DND-41 (cell line): ENCODE measurements at regions not wholly inside any gene's neighbourhood (a gene's known extent, or its start where the extent isn't known, plus 50 kb on each side); places are given as distances from the start of the nearest gene placed in this dataset.

Source experiments
- ATAC-seq: fragments of 200-7000 bp; cut with Tn5 transposase; 3 replicates; pipeline ENCODE4 v1.9.1; 2021; ENCODE audit warnings: low read depth; ENCODE audit not compliant: insufficient read depth
- DNase-seq: peaks from one replicate; pipeline ENCODE4 v3.0.0-alpha.2; 2020
- H2AFZ ChIP-seq: 2 replicates; pipeline ENCODE4 v1.6.0; 2012; ENCODE audit warnings: low read depth, low read length
- H3K27ac ChIP-seq: 2 replicates; pipeline ENCODE4 v1.5.1; 2012; ENCODE audit warnings: low read length, inconsistent platforms
- H3K27me3 ChIP-seq: fragments of 200-600 bp; sonication (generic); 2 replicates; pipeline ENCODE4 v1.6.0; 2012; ENCODE audit warnings: low read length, mild to moderate bottlenecking, inconsistent platforms; ENCODE audit not compliant: insufficient read depth, poor library complexity
- H3K36me3 ChIP-seq: 2 replicates; pipeline ENCODE4 v1.5.1; 2012; ENCODE audit warnings: low read length, inconsistent platforms; ENCODE audit not compliant: insufficient read depth
- H3K4me1 ChIP-seq: 2 replicates; pipeline ENCODE4 v1.5.1; 2012; ENCODE audit warnings: mild to moderate bottlenecking, low read length; ENCODE audit not compliant: insufficient read depth
- H3K4me2 ChIP-seq: 2 replicates; pipeline ENCODE4 v1.6.0; 2012; ENCODE audit warnings: mild to moderate bottlenecking, moderate library complexity, low read length, inconsistent platforms; ENCODE audit not compliant: insufficient read depth
- H3K4me3 ChIP-seq, 2 experiments: fragments of 200-600 bp in 1 of 2; shearing (Covaris generic) in 1 of 2; 2 replicates each; pipeline ENCODE4 v1.5.1; 2012 to 2016; ENCODE audit warnings: inconsistent platforms in 2 of 2, low read length in 2 of 2, mild to moderate bottlenecking in 2 of 2, low read depth in 1 of 2, moderate library complexity in 1 of 2
- H3K79me2 ChIP-seq: 2 replicates; pipeline ENCODE4 v1.6.0; 2012; ENCODE audit warnings: low read length, inconsistent platforms; ENCODE audit not compliant: insufficient read depth
- H3K9ac ChIP-seq: 2 replicates; pipeline ENCODE4 v1.6.0; 2012; ENCODE audit warnings: low read depth, mild to moderate bottlenecking, inconsistent platforms, low read length, moderate library complexity
- H3K9me3 ChIP-seq: 2 replicates; pipeline ENCODE4 v1.5.1; 2012; ENCODE audit warnings: low read length, moderate library complexity, mild to moderate bottlenecking, inconsistent platforms; ENCODE audit not compliant: insufficient read depth, severe bottlenecking
- H4K20me1 ChIP-seq: 2 replicates; pipeline ENCODE4 v1.6.0; 2012; ENCODE audit warnings: low read length; ENCODE audit not compliant: insufficient read depth
- EZH2 ChIP-seq: IDR thresholded peaks from 3 replicates; pipeline ENCODE4 v1.6.1; 2012; ENCODE audit warnings: borderline replicate concordance, low read depth, mild to moderate bottlenecking, moderate library complexity, low read length, inconsistent platforms; ENCODE audit not compliant: severe bottlenecking
- TF ChIP-seq, protein P1 (sequence below): IDR thresholded peaks from 2 replicates; pipeline ENCODE4 v1.5.1; 2012; ENCODE audit warnings: borderline replicate concordance, low read length, moderate library complexity, mild to moderate bottlenecking; ENCODE audit not compliant: poor library complexity, severe bottlenecking; ENCODE audit errors: extremely low read depth

DNA sequence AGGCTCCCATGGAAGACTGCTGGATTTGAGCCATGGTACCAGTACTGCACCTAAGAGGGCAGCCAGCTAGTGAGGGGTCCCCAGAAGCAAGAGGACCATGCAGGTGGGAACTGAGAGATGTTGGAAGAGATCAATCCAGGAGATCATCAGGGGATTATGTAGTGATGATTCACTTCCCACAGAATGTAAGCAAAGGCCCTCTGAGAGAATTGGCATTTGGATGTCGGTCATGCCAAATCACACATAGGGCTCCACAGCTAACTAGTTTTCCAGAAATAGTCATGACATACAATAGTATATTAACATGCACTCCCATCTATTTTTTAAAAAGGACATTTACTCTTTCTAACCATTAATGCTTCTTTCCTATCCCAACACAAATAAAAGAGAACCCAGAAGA is 112.5 kb downstream of the RASGEF1B start:
- Histone ChIP-seq H3K4me1 (no peaks in the 10 kb centered on the region), H3K9ac (no peak overlapping the region), H3K4me2 (no peak overlapping the region), H3K36me3 (no peaks in the 10 kb centered on the region), H3K9me3 (no peaks in the 10 kb centered on the region), H2AFZ (no peak overlapping the region), H3K79me2 (no peaks in the 10 kb centered on the region), H4K20me1 (no peaks in the 10 kb centered on the region), H3K4me3 (no peak overlapping the region), H3K27ac (no peak overlapping the region), H3K27me3 (peaks cover 4% of the 10 kb centered on the region)
- ATAC-seq = no peak
- DNase-seq = no peak
- TF ChIP-seq, protein P1, sequence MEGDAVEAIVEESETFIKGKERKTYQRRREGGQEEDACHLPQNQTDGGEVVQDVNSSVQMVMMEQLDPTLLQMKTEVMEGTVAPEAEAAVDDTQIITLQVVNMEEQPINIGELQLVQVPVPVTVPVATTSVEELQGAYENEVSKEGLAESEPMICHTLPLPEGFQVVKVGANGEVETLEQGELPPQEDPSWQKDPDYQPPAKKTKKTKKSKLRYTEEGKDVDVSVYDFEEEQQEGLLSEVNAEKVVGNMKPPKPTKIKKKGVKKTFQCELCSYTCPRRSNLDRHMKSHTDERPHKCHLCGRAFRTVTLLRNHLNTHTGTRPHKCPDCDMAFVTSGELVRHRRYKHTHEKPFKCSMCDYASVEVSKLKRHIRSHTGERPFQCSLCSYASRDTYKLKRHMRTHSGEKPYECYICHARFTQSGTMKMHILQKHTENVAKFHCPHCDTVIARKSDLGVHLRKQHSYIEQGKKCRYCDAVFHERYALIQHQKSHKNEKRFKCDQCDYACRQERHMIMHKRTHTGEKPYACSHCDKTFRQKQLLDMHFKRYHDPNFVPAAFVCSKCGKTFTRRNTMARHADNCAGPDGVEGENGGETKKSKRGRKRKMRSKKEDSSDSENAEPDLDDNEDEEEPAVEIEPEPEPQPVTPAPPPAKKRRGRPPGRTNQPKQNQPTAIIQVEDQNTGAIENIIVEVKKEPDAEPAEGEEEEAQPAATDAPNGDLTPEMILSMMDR = no peak
- no peak for TF ChIP-seq EZH2

DNA sequence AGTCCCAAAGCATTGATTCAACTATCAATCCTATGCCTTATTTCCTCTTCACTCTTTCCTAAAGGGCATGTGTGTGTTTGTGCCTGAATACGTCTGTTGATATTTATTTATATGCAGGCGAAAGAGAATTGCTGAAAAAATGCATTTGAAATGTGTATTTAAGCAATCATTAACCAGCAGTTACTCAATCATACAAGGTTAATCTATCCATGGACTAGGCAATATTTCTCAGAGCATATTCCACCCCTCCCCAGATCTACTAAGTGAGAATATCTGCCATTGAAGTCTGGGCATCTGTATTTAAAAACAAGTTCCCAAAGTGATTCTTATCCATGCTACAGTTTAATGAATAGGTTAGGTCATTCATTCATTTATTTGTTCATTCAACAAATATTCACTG is 113.6 kb downstream of the RASGEF1B start:
- Histone ChIP-seq H3K79me2 (no peaks in the 10 kb centered on the region), H4K20me1 (no peaks in the 10 kb centered on the region), H3K27me3 (peaks cover 4% of the 10 kb centered on the region), H3K36me3 (no peaks in the 10 kb centered on the region), H3K9me3 (no peaks in the 10 kb centered on the region), H3K27ac (no peak overlapping the region), H3K4me3 (no peak overlapping the region), H3K9ac (no peak overlapping the region), H2AFZ (no peak overlapping the region), H3K4me2 (no peak overlapping the region), H3K4me1 (no peaks in the 10 kb centered on the region)
- TF ChIP-seq, protein P1 = no peak
- TF ChIP-seq EZH2 = no peak
- ATAC-seq (no peak), DNase-seq (no peak)

DNA sequence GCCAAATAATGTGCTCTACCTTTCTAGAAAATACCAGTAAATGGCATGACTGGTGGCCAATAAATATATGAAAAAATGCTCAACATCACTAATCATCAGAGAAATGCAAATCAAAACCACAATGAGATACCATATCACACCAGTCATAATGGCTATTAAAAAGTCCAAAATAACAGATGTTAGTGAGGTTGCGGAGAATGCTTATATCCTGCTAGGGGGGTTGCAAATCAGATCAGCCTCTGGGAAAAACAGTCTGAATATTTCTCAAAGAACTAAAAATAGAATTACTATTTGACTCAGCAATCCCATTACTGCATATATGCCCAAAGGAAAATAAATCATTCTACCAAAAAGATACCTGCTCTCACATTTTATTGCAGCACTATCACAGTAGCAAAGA is 115.1 kb downstream of the RASGEF1B start:
- no peak overlapping the region for H3K27ac ChIP-seq
- no peak for ATAC-seq
- no peak for DNase-seq
- no peaks in the 10 kb centered on the region for H3K79me2 ChIP-seq
- H3K4me3 ChIP-seq = no peak overlapping the region
- H3K4me2 ChIP-seq = no peak overlapping the region
- no peaks in the 10 kb centered on the region for H3K9me3 ChIP-seq
- no peak overlapping the region for H3K9ac ChIP-seq
- H3K4me1 ChIP-seq = no peaks in the 10 kb centered on the region
- H4K20me1 ChIP-seq = no peaks in the 10 kb centered on the region
- H3K36me3 ChIP-seq = no peaks in the 10 kb centered on the region
- no peak overlapping the region for H2AFZ ChIP-seq
- TF ChIP-seq EZH2 = no peak
- TF ChIP-seq, protein P1 = no peak
- H3K27me3 ChIP-seq = peaks cover 4% of the 10 kb centered on the region

DNA sequence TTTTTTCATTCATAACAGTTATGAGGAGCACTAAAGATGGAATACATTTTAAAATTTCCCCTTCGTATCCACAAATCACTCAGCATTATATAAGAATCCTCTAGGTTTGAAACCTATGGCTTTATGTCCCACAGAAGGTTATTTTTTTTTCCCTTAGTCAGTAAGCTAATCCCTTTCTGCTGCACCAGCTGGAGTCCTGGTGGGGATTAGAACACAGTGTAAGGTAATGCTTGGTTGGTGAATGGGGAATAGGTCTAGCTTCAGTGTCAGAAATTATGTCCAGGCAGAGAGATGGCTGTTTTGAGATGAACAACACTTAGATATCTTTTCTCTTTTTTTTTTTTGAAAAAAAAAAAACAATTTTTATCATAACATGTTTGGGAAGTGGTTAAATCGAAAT is 116.6 kb downstream of the RASGEF1B start:
- DNase-seq (no peak), ATAC-seq (no peak)
- no peaks in the 10 kb centered on the region for H3K4me1 ChIP-seq
- H3K27me3 ChIP-seq = peaks cover 4% of the 10 kb centered on the region
- no peaks in the 10 kb centered on the region for H3K36me3 ChIP-seq
- no peak overlapping the region for H3K4me2 ChIP-seq
- no peak overlapping the region for H3K27ac ChIP-seq
- H3K4me3 ChIP-seq = no peak overlapping the region
- no peaks in the 10 kb centered on the region for H4K20me1 ChIP-seq
- TF ChIP-seq, protein P1 = no peak
- TF ChIP-seq EZH2 = no peak
- no peaks in the 10 kb centered on the region for H3K79me2 ChIP-seq
- H3K9ac ChIP-seq = no peak overlapping the region
- H2AFZ ChIP-seq = no peak overlapping the region
- H3K9me3 ChIP-seq = no peaks in the 10 kb centered on the region
